ENCODE measurements at regions not wholly inside any gene's neighbourhood (a gene's known extent, or its start where the extent isn't known, plus 50 kb on each side); places are given as distances from the start of the nearest gene placed in this dataset.

DNA sequence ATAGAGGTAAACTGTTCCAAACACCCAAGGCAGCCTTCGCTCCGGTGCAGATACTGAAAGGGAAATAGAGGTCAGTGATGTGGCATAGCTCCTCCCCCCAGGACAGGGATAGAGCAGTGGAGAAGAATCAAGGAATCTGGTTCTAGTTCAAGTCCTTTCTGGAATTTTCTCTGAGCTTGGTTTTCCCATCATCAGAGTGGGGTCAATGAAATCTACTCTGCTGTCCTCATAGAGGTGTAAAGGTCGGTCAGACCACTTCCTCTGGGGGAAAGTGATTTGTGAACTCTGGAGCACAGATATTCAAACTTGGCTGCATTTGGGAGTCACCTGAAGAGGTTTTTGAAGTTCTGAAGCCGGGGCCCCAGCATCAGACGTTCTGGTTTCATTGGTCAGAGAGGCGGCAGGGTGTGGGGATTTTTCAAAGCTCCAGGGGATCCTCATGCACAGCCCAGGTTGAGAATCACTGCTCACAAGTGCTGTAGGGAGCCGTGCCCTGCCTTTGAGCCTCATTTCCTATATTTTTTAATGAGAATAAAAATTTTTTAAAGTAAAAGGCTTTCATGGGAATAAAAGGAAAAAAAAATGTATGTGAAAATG, 105.7 kb upstream of the RAD23B start:
- no peak for DNase-seq (ENCODE audit: low read depth)
- TF ChIP-seq, protein P1, sequence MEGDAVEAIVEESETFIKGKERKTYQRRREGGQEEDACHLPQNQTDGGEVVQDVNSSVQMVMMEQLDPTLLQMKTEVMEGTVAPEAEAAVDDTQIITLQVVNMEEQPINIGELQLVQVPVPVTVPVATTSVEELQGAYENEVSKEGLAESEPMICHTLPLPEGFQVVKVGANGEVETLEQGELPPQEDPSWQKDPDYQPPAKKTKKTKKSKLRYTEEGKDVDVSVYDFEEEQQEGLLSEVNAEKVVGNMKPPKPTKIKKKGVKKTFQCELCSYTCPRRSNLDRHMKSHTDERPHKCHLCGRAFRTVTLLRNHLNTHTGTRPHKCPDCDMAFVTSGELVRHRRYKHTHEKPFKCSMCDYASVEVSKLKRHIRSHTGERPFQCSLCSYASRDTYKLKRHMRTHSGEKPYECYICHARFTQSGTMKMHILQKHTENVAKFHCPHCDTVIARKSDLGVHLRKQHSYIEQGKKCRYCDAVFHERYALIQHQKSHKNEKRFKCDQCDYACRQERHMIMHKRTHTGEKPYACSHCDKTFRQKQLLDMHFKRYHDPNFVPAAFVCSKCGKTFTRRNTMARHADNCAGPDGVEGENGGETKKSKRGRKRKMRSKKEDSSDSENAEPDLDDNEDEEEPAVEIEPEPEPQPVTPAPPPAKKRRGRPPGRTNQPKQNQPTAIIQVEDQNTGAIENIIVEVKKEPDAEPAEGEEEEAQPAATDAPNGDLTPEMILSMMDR (conservative IDR thresholded peaks at IDR 0.05; ENCODE audit: low read depth, low read length) = no peak
- H3K4me3 ChIP-seq (ENCODE audit: low read depth, low read length) = no peak overlapping the region

GRCh38 chr9:107177857-107178256, 105.2 kb upstream of the RAD23B start:
- TF ChIP-seq, protein P1 (conservative IDR thresholded peaks at IDR 0.05; ENCODE audit: low read depth, low read length) = no peak
- no peak for DNase-seq (ENCODE audit: low read depth)
- H3K4me3 ChIP-seq (ENCODE audit: low read depth, low read length) = no peak overlapping the region

DNA sequence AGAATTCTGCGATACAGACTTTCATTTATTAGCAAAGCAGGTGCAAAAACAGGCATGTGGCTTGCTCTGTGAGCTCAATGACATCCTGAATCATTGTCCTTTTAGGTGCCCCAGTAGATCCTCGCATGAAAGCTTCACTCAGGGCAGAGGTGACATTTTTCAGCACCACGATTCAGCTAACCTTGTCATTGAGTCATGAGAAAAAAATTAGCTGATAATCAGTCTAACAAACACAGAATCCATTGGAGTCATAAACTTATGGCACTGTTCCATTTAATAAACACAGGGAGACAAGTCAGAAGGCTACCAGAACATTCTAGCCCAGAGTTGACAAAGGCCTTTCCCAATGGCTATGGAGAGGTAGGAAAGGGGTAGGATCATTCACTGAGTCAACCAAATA, 104.8 kb upstream of the RAD23B start:
- no peak for DNase-seq (ENCODE audit: low read depth)
- TF ChIP-seq, protein P1 (conservative IDR thresholded peaks at IDR 0.05; ENCODE audit: low read depth, low read length) = no peak
- no peak overlapping the region for H3K4me3 ChIP-seq (ENCODE audit: low read depth, low read length)

GRCh38 chr9:107180206-107180605, 102.9 kb upstream of the RAD23B start:
- no peak overlapping the region for H3K4me3 ChIP-seq (ENCODE audit: low read depth, low read length)
- TF ChIP-seq, protein P1 (conservative IDR thresholded peaks at IDR 0.05; ENCODE audit: low read depth, low read length) = no peak
- DNase-seq (ENCODE audit: low read depth) = no peak

DNA sequence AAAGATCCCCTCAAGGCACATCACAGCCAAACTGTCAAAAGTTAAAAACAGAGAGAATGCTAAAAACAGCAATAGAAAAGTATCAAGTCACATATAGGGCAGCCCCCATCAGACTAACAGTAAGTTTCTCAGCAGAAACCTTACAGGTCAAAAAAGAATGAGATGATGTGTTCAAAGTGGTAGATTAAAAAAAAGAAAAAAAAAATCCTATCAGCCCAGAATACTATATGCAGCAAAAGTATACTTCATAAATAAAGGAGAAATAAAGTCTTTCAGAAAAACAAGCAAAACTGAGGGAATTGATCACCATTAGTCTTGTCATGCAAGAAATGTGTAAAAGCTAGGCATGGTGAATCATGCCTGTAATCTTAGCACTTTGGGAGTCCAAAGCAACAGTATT, 99.9 kb upstream of the RAD23B start:
- no peak overlapping the region for H3K4me3 ChIP-seq (ENCODE audit: low read depth, low read length)
- DNase-seq (ENCODE audit: low read depth) = no peak
- TF ChIP-seq, protein P1 (conservative IDR thresholded peaks at IDR 0.05; ENCODE audit: low read depth, low read length) = no peak

- TF ChIP-seq, protein P1 (conservative IDR thresholded peaks at IDR 0.05; ENCODE audit: low read depth, low read length) = no peak
- no peak for DNase-seq (ENCODE audit: low read depth)
- no peak overlapping the region for H3K4me3 ChIP-seq (ENCODE audit: low read depth, low read length)
Measured at GRCh38 chr9:107188376-107188775, 94.7 kb upstream of the RAD23B start.
